K562 (cell line): ENCODE measurements at regions not wholly inside any gene's neighbourhood (a gene's known extent, or its start where the extent isn't known, plus 50 kb on each side); places are given as distances from the start of the nearest gene placed in this dataset.

Source experiments
- ATAC-seq: fragments of 200-7000 bp; cut with Tn5 transposase; 3 replicates; pipeline ENCODE4 v1.9.1; 2020; ENCODE audit warnings: moderate library complexity
- BruUV-seq: library from RNA; stranded (reverse); fragments of 400-500 nt; replicated peaks from 2 replicates; lab custom pipeline; 2021; lab: Mats Ljungman, UMichigan
- CTCF ChIA-PET: fragments of 300-600 bp; formaldehyde crosslinking; extraction: SDS; loops from one replicate; lab custom pipeline; 2021; ENCODE audit warnings: low intra/inter-chr PET ratio; lab: Yijun Ruan, JAX
- POLR2A ChIA-PET: fragments of 300-600, 350-650 bp; sonication (Branson Sonifier 250); formaldehyde crosslinking; extraction: SDS; loops from one replicate; lab custom pipeline; 2021; ENCODE audit warnings: antibody characterized with exemption, inconsistent platforms; lab: Yijun Ruan, JAX
- DNase-seq, 4 experiments: peaks; one replicate each; pipeline versions ENCODE4 v3.0.0 to v3.0.0-alpha.2; 2011 to 2018; ENCODE audit warnings: low spot score in 3 of 4, mixed read lengths in 3 of 4; ENCODE audit errors: extremely low read depth in 1 of 4
- FAIRE-seq: peaks from 2 replicates; lab custom pipeline; 2011; peaks lifted over from hg19 to GRCh38; lab: Jason Lieb, UNC
- H2AFZ ChIP-seq: 2 replicates; pipeline ENCODE4 v1.6.0; 2011; ENCODE audit warnings: low read depth, low read length, control low read depth, inconsistent platforms
- H3K27ac ChIP-seq: fragments of 200-600 bp; 3 replicates; pipeline ENCODE4 v1.8.0; 2011; ENCODE audit warnings: low read depth, mild to moderate bottlenecking, control low read depth, inconsistent platforms, low read length, moderate library complexity, mixed read lengths; ENCODE audit errors: extremely low read depth
- H3K27me3 ChIP-seq, 2 experiments: fragments of 300-600 bp in 1 of 2; 2 replicates in 1 of 2; 3 replicates in 1 of 2; pipeline versions ENCODE4 v1.6.0 to v1.8.0; 2011; ENCODE audit warnings: inconsistent platforms in 2 of 2, low read length in 2 of 2, mild to moderate bottlenecking in 1 of 2, mixed read lengths in 1 of 2, moderate library complexity in 1 of 2; ENCODE audit not compliant: control insufficient read depth in 2 of 2, insufficient read depth in 2 of 2
- H3K36me3 ChIP-seq: fragments of 300-600 bp; 3 replicates; pipeline ENCODE4 v1.8.0; 2011; ENCODE audit warnings: mild to moderate bottlenecking, low read length, inconsistent platforms; ENCODE audit not compliant: control insufficient read depth, insufficient read depth
- H3K4me1 ChIP-seq, 2 experiments: fragments of 200-600 bp in 1 of 2; replicated peaks in 1 of 2; 2 replicates in 1 of 2; 3 replicates in 1 of 2; pipeline versions ENCODE4 v1.5.1 to v1.8.0; 2011; ENCODE audit warnings: inconsistent platforms in 2 of 2, low read length in 2 of 2, mild to moderate bottlenecking in 1 of 2, mixed read lengths in 1 of 2, moderate library complexity in 1 of 2; ENCODE audit not compliant: control insufficient read depth in 2 of 2, insufficient read depth in 2 of 2
- H3K4me2 ChIP-seq: 2 replicates; pipeline ENCODE4 v1.6.1; 2011; ENCODE audit warnings: low read length, control low read depth, inconsistent platforms, mixed read lengths; ENCODE audit not compliant: insufficient read depth
- H3K4me3 ChIP-seq: fragments of 200-600 bp; sonication (generic), shearing (Covaris generic); 2 replicates; pipeline ENCODE4 v1.5.1; 2016; ENCODE audit warnings: control low read depth, inconsistent platforms
- H3K79me2 ChIP-seq: fragments of 200-600 bp; 3 replicates; pipeline ENCODE4 v1.8.0; 2011; ENCODE audit warnings: low read length, inconsistent platforms; ENCODE audit not compliant: control insufficient read depth, insufficient read depth
- H3K9ac ChIP-seq, 2 experiments: 2 replicates each; pipeline versions ENCODE4 v1.6.0 to v1.6.1; 2011; ENCODE audit warnings: low read depth in 2 of 2, low read length in 2 of 2, control low read depth in 1 of 2, inconsistent platforms in 1 of 2, mild to moderate bottlenecking in 1 of 2, mixed read lengths in 1 of 2; ENCODE audit not compliant: insufficient read depth in 1 of 2
- H3K9me1 ChIP-seq: one replicate; pipeline ENCODE4 v1.6.0; 2011; ENCODE audit warnings: inconsistent platforms, mild to moderate bottlenecking, low read length, moderate library complexity; ENCODE audit not compliant: control insufficient read depth, insufficient read depth
- H3K9me3 ChIP-seq: replicated peaks from 2 replicates; pipeline ENCODE4 v1.5.1; 2011; ENCODE audit warnings: low read depth, low read length, inconsistent platforms; ENCODE audit not compliant: control insufficient read depth, insufficient read depth
- H4K20me1 ChIP-seq: replicated peaks from 2 replicates; pipeline ENCODE4 v1.6.1; 2011; ENCODE audit warnings: low read length, inconsistent platforms, mixed read lengths; ENCODE audit not compliant: control insufficient read depth, insufficient read depth
- CHD2 ChIP-seq: IDR thresholded peaks from 2 replicates; pipeline ENCODE4 v1.6.1; 2011; ENCODE audit warnings: low read depth, low read length
- ELF4 ChIP-seq: fragments of 450-650 bp; formaldehyde crosslinking; IDR thresholded peaks from 2 replicates; pipeline ENCODE4 v1.4.0; 2022; ENCODE audit warnings: missing genetic modification characterization
- FOXJ3 ChIP-seq: sonication (generic); formaldehyde crosslinking; IDR thresholded peaks from 2 replicates; pipeline ENCODE4 v1.4.0; 2020; ENCODE audit warnings: mild to moderate bottlenecking, missing genetic modification reagents
- GABPB1 ChIP-seq: sonication (generic); formaldehyde crosslinking; IDR thresholded peaks from 2 replicates; pipeline ENCODE4 v1.8.0; 2022; ENCODE audit warnings: mild to moderate bottlenecking, missing genetic modification reagents
- KLF1 ChIP-seq: fragments of 450-650 bp; IDR thresholded peaks from 2 replicates; pipeline ENCODE4 v1.6.1; 2016; ENCODE audit warnings: missing genetic modification characterization, missing compliant biosample characterization
- MBD1 ChIP-seq: fragments of 250-450 bp; sonication (Bioruptor Pico); IDR thresholded peaks from 2 replicates; pipeline ENCODE4 v1.8.0; 2022; ENCODE audit warnings: inconsistent platforms
- MECOM ChIP-seq: fragments of 250-450 bp; sonication (Bioruptor Pico); IDR thresholded peaks from 2 replicates; pipeline ENCODE4 v1.8.0; 2022; ENCODE audit warnings: inconsistent platforms
- MED1 ChIP-seq: sonication (generic); formaldehyde crosslinking; IDR thresholded peaks from 2 replicates; pipeline ENCODE4 v1.8.1; 2023; ENCODE audit warnings: missing genetic modification reagents, borderline replicate concordance
- MTA3 ChIP-seq: fragments of 450-650 bp; formaldehyde crosslinking; IDR thresholded peaks from 2 replicates; pipeline ENCODE4 v1.6.1; 2017; ENCODE audit warnings: mild to moderate bottlenecking, borderline replicate concordance
- PHF8 ChIP-seq: fragments of 200-600 bp; sonication (generic); IDR thresholded peaks from 2 replicates; pipeline ENCODE4 v1.6.1; 2012; ENCODE audit warnings: mixed run types, mild to moderate bottlenecking, inconsistent platforms, low read length, moderate library complexity, borderline replicate concordance
- RAD51 ChIP-seq: fragments of 450-650 bp; IDR thresholded peaks from 2 replicates; pipeline ENCODE4 v1.7.1; 2016; ENCODE audit warnings: low read depth, mild to moderate bottlenecking, borderline replicate concordance
- RFX1 ChIP-seq: fragments of 450-650 bp; IDR thresholded peaks from 2 replicates; pipeline ENCODE4 v1.6.1; 2016; ENCODE audit warnings: mild to moderate bottlenecking, moderate library complexity
- RNF2 ChIP-seq: sonication (generic); IDR thresholded peaks from 2 replicates; pipeline ENCODE4 v1.6.1; 2016
- SMARCC2 ChIP-seq: fragments of 450-650 bp; IDR thresholded peaks from 2 replicates; pipeline ENCODE4 v1.6.1; 2017; ENCODE audit warnings: antibody characterized with exemption, moderate library complexity, mild to moderate bottlenecking, low read depth
- ZNF23 ChIP-seq: fragments of 250-450 bp; sonication (Bioruptor Pico); IDR thresholded peaks from 2 replicates; pipeline ENCODE4 v1.4.0; 2020; ENCODE audit warnings: mild to moderate bottlenecking
- ZNF586 ChIP-seq: fragments of 450-650 bp; formaldehyde crosslinking; conservative IDR thresholded peaks from 2 replicates; pipeline ENCODE4 v1.4.0; 2020; ENCODE audit warnings: mild to moderate bottlenecking, moderate library complexity
- ZSCAN32 ChIP-seq: fragments of 450-650 bp; formaldehyde crosslinking; IDR thresholded peaks from 2 replicates; pipeline ENCODE4 v1.4.0; 2020; ENCODE audit warnings: mild to moderate bottlenecking, moderate library complexity
- WGBS: fragments of 100-300 bp; shearing (Covaris generic); methylation state at CpG from one replicate; pipeline ENCODE4 v1.1.6; 2016; ENCODE audit warnings: low coverage, mixed read lengths; ENCODE audit not compliant: insufficient coverage; ENCODE audit errors: missing lambda C conversion rate; 5-methylcytosine and 5-hydroxymethylcytosine counted together
- in situ Hi-C: fragments of 300-500 bp; cut with MboI; formaldehyde crosslinking; loops from 4 replicates; pipeline ENCODE4 v1.15.0; 2018; ENCODE audit warnings: inconsistent platforms, mixed read lengths
- intact Hi-C: fragments of 100-400 bp; cut with micrococcal nuclease; formaldehyde crosslinking; loops from 2 replicates; pipeline ENCODE4 v1.14.2; 2022

DNA sequence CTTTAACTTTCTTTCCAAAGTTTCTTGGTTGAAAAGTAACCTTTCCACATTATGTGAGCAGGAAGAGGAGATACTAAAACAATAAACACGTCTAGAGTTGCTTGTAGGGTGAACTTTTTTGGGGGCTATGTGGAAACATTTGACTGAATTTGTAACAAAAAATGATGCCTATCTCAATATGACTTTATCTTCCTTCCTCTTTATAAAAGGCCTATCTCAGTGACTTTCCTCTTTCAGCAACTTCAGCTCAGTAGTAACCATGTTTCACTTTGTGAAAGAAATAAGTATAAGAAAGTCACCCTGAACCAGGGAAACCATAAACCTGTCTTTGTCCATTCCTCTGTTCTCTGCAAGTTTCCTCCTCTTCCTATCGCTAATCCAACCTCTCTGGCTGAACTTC lies 124.7 kb upstream of the TMEM164 start:
- intact Hi-C loops: no loop called here
- no peak for TF ChIP-seq FOXJ3
- TF ChIP-seq PHF8: no peak
- TF ChIP-seq ELF4 (CRISPR knock-in tag): no peak
- TF ChIP-seq MECOM (CRISPR knock-in tag): no peak
- no peak for TF ChIP-seq MED1 (CRISPR knock-in tag)
- TF ChIP-seq, all 486 proteins: peak for 0
- no peak for FAIRE-seq
- no peak overlapping the region for H3K4me2 ChIP-seq
- no peak overlapping the region for H3K4me3 ChIP-seq
- no peaks in the 10 kb centered on the region for H3K79me2 ChIP-seq
- H2AFZ ChIP-seq: no peak overlapping the region
- no peak overlapping the region for H3K27ac ChIP-seq
- POLR2A ChIA-PET: no interaction called here
- no peaks in the 10 kb centered on the region for H4K20me1 ChIP-seq
- H3K36me3 ChIP-seq: no peaks in the 10 kb centered on the region
- no peak overlapping the region for H3K9ac ChIP-seq
- DNase-seq: no peak
- 0% methylated on average over 2 of the region's 2 CpGs for WGBS
- no peaks in the 10 kb centered on the region for H3K27me3 ChIP-seq
- BruUV-seq: no TSS peak
- H3K9me1 ChIP-seq: no peaks in the 10 kb centered on the region
- in situ Hi-C loops: no loop called here
- ATAC-seq: no peak
- no peaks in the 10 kb centered on the region for H3K9me3 ChIP-seq
- CTCF ChIA-PET: no interaction called here
- H3K4me1 ChIP-seq: no peaks in the 10 kb centered on the region; a peak in 3 of 5 replicates

GRCh38 chrX:109879991-109880390 lies 122.9 kb upstream of the TMEM164 start:
- intact Hi-C loops (no loop called here), in situ Hi-C loops (loop anchor here (10.0 kb wide), 1 partner anchor 165 kb away; no protein-coding TSS in a partner anchor)
- POLR2A ChIA-PET: interaction anchor here (0.6 to 1.1 kb wide), 3 partner anchors 9 to 218 kb away, joined by 3 read pairs; no protein-coding TSS in a partner anchor
- TF ChIP-seq KLF1 (tag) (no peak), GABPB1 (CRISPR knock-in tag) (no peak), RNF2 (no peak), MBD1 (CRISPR knock-in tag) (no peak), ZSCAN32 (CRISPR knock-in tag) (no peak), MTA3 (no peak), ZNF23 (CRISPR knock-in tag) (no peak), RFX1 (no peak), CHD2 (no peak), SMARCC2 (no peak), ZNF586 (CRISPR knock-in tag) (no peak), RAD51 (no peak)

More at GRCh38 chrX:109879991-109880390, 122.9 kb upstream of the TMEM164 start:
- H3K27ac ChIP-seq: no peak overlapping the region
- H3K4me1 ChIP-seq: no peaks in the 10 kb centered on the region; a peak in 3 of 5 replicates
- H3K9me1 ChIP-seq: no peaks in the 10 kb centered on the region
- no peaks in the 10 kb centered on the region for H4K20me1 ChIP-seq
- no TSS peak for BruUV-seq
- H3K9ac ChIP-seq: no peak overlapping the region
- H3K4me3 ChIP-seq: no peak overlapping the region
- H3K36me3 ChIP-seq: no peaks in the 10 kb centered on the region
- 4% methylated on average over 2 of the region's 2 CpGs for WGBS
- no peaks in the 10 kb centered on the region for H3K27me3 ChIP-seq
- H2AFZ ChIP-seq: no peak overlapping the region
- no peak for DNase-seq
- H3K4me2 ChIP-seq: no peak overlapping the region
- no peaks in the 10 kb centered on the region for H3K79me2 ChIP-seq
- FAIRE-seq: no peak
- ATAC-seq: no peak
- CTCF ChIA-PET: no interaction called here
- no peaks in the 10 kb centered on the region for H3K9me3 ChIP-seq
